HCT116 (cell line): ENCODE measurements at regions not wholly inside any gene's neighbourhood (a gene's known extent, or its start where the extent isn't known, plus 50 kb on each side); places are given as distances from the start of the nearest gene placed in this dataset.

ENCODE experiments used
- ATAC-seq: fragments of 200-7000 bp; cut with Tn5 transposase; 2 replicates; pipeline ENCODE4 v1.9.1; 2020; ENCODE audit warnings: mild to moderate bottlenecking, moderate library complexity
- BruUV-seq: library from RNA; stranded (reverse); fragments of 400-500 nt; replicated peaks from 2 replicates; lab custom pipeline; 2021; lab: Mats Ljungman, UMichigan
- CTCF ChIA-PET: fragments of 300-600 bp; sonication (Branson Sonifier 250); formaldehyde crosslinking; loops from one replicate; lab custom pipeline; 2021; ENCODE audit warnings: antibody characterized with exemption; lab: Charles Lee
- POLR2A ChIA-PET: fragments of 300-600, 350-600 bp; sonication (Branson Sonifier 250); formaldehyde crosslinking; loops from one replicate; lab custom pipeline; 2021; ENCODE audit warnings: antibody characterized with exemption; lab: Charles Lee
- RAD21 ChIA-PET, 2 experiments: fragments of 300-600 bp; sonication (Branson Sonifier 250); formaldehyde crosslinking; loops; one replicate each; lab custom pipeline; 2023; ENCODE audit warnings: low total read pairs in 2 of 2; ENCODE audit not compliant: uncharacterized antibody in 2 of 2, unreplicated experiment in 2 of 2, low non-redundant PET in 1 of 2; lab: Charles Lee
- DNase-seq: peaks from one replicate; pipeline ENCODE4 v3.0.0-alpha.2; 2010; ENCODE audit warnings: low read depth, low spot score
- H2AFZ ChIP-seq: fragments of 200-600 bp; shearing (Covaris generic), sonication (generic); 2 replicates; pipeline ENCODE4 v1.6.1; 2017; ENCODE audit warnings: low read depth, mixed run types, mixed read lengths, antibody characterized with exemption, low read length; ENCODE audit not compliant: poor library complexity, severe bottlenecking
- H3K27ac ChIP-seq: 2 replicates; pipeline ENCODE4 v1.5.1; 2012; ENCODE audit warnings: low read depth, low read length
- H3K27me3 ChIP-seq: fragments of 200-600 bp; sonication (generic); 2 replicates; pipeline ENCODE4 v1.6.1; 2016; ENCODE audit warnings: mixed run types, low read length, mixed read lengths; ENCODE audit not compliant: insufficient read depth
- H3K36me3 ChIP-seq, 2 experiments: fragments of 200-500 bp in 1 of 2; fragments of 200-600 bp in 1 of 2; sonication (Bioruptor generic) in 1 of 2; sonication (generic) in 1 of 2; 2 replicates each; pipeline versions ENCODE4 v1.5.1 to v1.6.1; 2014 to 2016; ENCODE audit warnings: low read length in 2 of 2, inconsistent platforms in 1 of 2, mixed read lengths in 1 of 2, mixed run types in 1 of 2; ENCODE audit not compliant: insufficient read depth in 2 of 2, control insufficient read depth in 1 of 2
- H3K4me1 ChIP-seq, 2 experiments: fragments of 200-600 bp in 1 of 2; sonication (generic) in 1 of 2; 2 replicates each; pipeline versions ENCODE4 v1.5.1 to v1.6.1; 2012 to 2017; ENCODE audit warnings: low read length in 2 of 2, inconsistent platforms in 1 of 2, mild to moderate bottlenecking in 1 of 2, mixed read lengths in 1 of 2, mixed run types in 1 of 2, moderate library complexity in 1 of 2; ENCODE audit not compliant: insufficient read depth in 2 of 2, control insufficient read depth in 1 of 2
- H3K4me2 ChIP-seq: fragments of 200-600 bp; sonication (generic); 2 replicates; pipeline ENCODE4 v1.6.1; 2017; ENCODE audit warnings: mixed run types, low read length, mixed read lengths
- H3K4me3 ChIP-seq, 2 experiments: fragments of 200-600 bp in 1 of 2; sonication (generic) in 1 of 2; replicated peaks in 1 of 2; 2 replicates each; pipeline ENCODE4 v1.5.1; 2011 to 2016; ENCODE audit warnings: low read length in 2 of 2, control low read depth in 1 of 2, low read depth in 1 of 2, mild to moderate bottlenecking in 1 of 2, mixed read lengths in 1 of 2, mixed run types in 1 of 2
- H3K79me2 ChIP-seq: fragments of 200-600 bp; sonication (generic); 2 replicates; pipeline ENCODE4 v1.6.1; 2017; ENCODE audit warnings: mild to moderate bottlenecking, mixed run types, low read length, moderate library complexity, mixed read lengths; ENCODE audit not compliant: insufficient read depth
- H3K9ac ChIP-seq: fragments of 200-600 bp; sonication (generic); 2 replicates; pipeline ENCODE4 v1.6.1; 2016; ENCODE audit warnings: low read length, mixed read lengths
- H3K9me2 ChIP-seq: fragments of 200-600 bp; sonication (generic), shearing (Covaris generic); 2 replicates; pipeline ENCODE4 v1.6.1; 2017; ENCODE audit warnings: mixed run types, mild to moderate bottlenecking, moderate library complexity; ENCODE audit not compliant: insufficient read depth
- H3K9me3 ChIP-seq, 2 experiments: fragments of 200-500 bp in 1 of 2; fragments of 200-600 bp in 1 of 2; sonication (Bioruptor generic) in 1 of 2; sonication (generic) in 1 of 2; 2 replicates each; pipeline ENCODE4 v1.6.1; 2014 to 2017; ENCODE audit warnings: low read length in 2 of 2, mixed read lengths in 2 of 2, inconsistent platforms in 1 of 2, low read depth in 1 of 2, mild to moderate bottlenecking in 1 of 2, mixed run types in 1 of 2, moderate library complexity in 1 of 2; ENCODE audit not compliant: control insufficient read depth in 1 of 2, insufficient read depth in 1 of 2
- H4K20me1 ChIP-seq: fragments of 200-600 bp; sonication (generic), shearing (Covaris generic); 2 replicates; pipeline ENCODE4 v1.6.1; 2017; ENCODE audit warnings: mixed run types, mild to moderate bottlenecking, moderate library complexity; ENCODE audit not compliant: insufficient read depth
- CBX3 ChIP-seq: IDR thresholded peaks from 2 replicates; pipeline ENCODE4 v1.6.1; 2012; ENCODE audit warnings: low read depth
- CEBPB ChIP-seq: IDR thresholded peaks from 2 replicates; pipeline ENCODE4 v1.6.1; 2012; ENCODE audit warnings: low read depth
- EGR1 ChIP-seq: IDR thresholded peaks from 2 replicates; pipeline ENCODE4 v1.6.1; 2012; ENCODE audit warnings: low read depth
- ELF1 ChIP-seq: IDR thresholded peaks from 2 replicates; pipeline ENCODE4 v1.6.1; 2012; ENCODE audit warnings: low read depth, borderline replicate concordance
- FOSL1 ChIP-seq: IDR thresholded peaks from 2 replicates; pipeline ENCODE4 v1.6.1; 2012; ENCODE audit warnings: low read depth
- JUND ChIP-seq: IDR thresholded peaks from 2 replicates; pipeline ENCODE4 v1.6.1; 2012
- POLR2A ChIP-seq: IDR thresholded peaks from 2 replicates; pipeline ENCODE4 v1.7.0; 2011; ENCODE audit warnings: borderline replicate concordance; ENCODE audit not compliant: insufficient read depth, insufficient read length; ENCODE audit errors: extremely low read depth
- POLR2AphosphoS5 ChIP-seq: IDR thresholded peaks from 2 replicates; pipeline ENCODE4 v1.6.1; 2011; ENCODE audit warnings: mild to moderate bottlenecking, low read depth, low read length, moderate library complexity
- RAD21 ChIP-seq: IDR thresholded peaks from 2 replicates; pipeline ENCODE4 v1.6.1; 2012; ENCODE audit warnings: low read depth, mild to moderate bottlenecking
- SP1 ChIP-seq: IDR thresholded peaks from 2 replicates; pipeline ENCODE4 v1.6.1; 2012; ENCODE audit warnings: low read depth
- TCF7L2 ChIP-seq: IDR thresholded peaks from 2 replicates; pipeline ENCODE4 v1.7.0; 2011; ENCODE audit warnings: borderline replicate concordance, inconsistent platforms; ENCODE audit not compliant: insufficient read depth, insufficient read length; ENCODE audit errors: extremely low read depth
- YY1 ChIP-seq: IDR thresholded peaks from 2 replicates; pipeline ENCODE4 v1.6.1; 2011; ENCODE audit warnings: low read length, low read depth, moderate library complexity, mild to moderate bottlenecking; ENCODE audit not compliant: insufficient replicate concordance; ENCODE audit errors: extremely low read depth
- ZFX ChIP-seq: fragments of 450-650 bp; IDR thresholded peaks from 2 replicates; pipeline ENCODE4 v1.6.1; 2017
- ZNF274 ChIP-seq: fragments of 200-500 bp; sonication (Bioruptor generic); IDR thresholded peaks from 2 replicates; pipeline ENCODE4 v1.6.1; 2014; ENCODE audit warnings: mild to moderate bottlenecking, low read depth, low read length, inconsistent platforms
- intact Hi-C: fragments of 100-400 bp; cut with micrococcal nuclease; formaldehyde crosslinking; loops from 2 replicates; pipeline ENCODE4 v1.10.0; 2022
- TF ChIP-seq, protein P1 (sequence below), 3 experiments: fragments of 200-600 bp in 1 of 3; sonication (generic) in 1 of 3; IDR thresholded peaks in 2 of 3; conservative IDR thresholded peaks in 1 of 3; 2 replicates each; pipeline ENCODE4 v1.5.1; 2012 to 2017; ENCODE audit warnings: low read depth in 2 of 3, low read length in 2 of 3, antibody characterized with exemption in 1 of 3, borderline replicate concordance in 1 of 3, control low read depth in 1 of 3, mild to moderate bottlenecking in 1 of 3, mixed read lengths in 1 of 3, mixed run types in 1 of 3, moderate library complexity in 1 of 3; ENCODE audit not compliant: insufficient read depth in 1 of 3
- TF ChIP-seq, protein P2 (sequence below): IDR thresholded peaks from 2 replicates; pipeline ENCODE4 v1.6.1; 2012
- TF ChIP-seq, protein P3 (sequence below): IDR thresholded peaks from 2 replicates; pipeline ENCODE4 v1.6.1; 2011; ENCODE audit warnings: mild to moderate bottlenecking, low read length, moderate library complexity; ENCODE audit not compliant: insufficient replicate concordance; ENCODE audit errors: extremely low read depth

DNA sequence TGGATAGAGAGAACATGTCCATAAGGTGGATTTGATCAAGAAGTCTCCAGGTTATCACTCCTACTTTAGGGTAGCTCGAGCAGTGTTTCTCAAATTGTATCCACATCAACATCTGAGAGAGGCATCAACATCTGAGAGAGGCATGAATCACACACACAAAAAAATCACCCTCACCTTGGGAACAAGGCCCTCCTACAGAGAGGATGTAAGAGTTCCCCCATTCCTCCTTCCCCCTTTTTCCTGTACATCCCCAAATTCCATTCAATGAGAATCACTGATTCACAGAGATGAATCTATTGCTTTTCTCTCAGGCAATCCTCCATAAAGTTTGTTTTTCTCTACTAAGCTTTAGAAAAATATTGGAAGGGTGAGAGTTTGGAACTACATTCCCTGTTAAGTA, 233.4 kb upstream of the CDH6 start:
- H2AFZ ChIP-seq: no peak overlapping the region
- CTCF ChIA-PET: no interaction called here
- H3K36me3 ChIP-seq: no peaks in the 10 kb centered on the region
- no peak overlapping the region for H3K27ac ChIP-seq
- RAD21 ChIA-PET: no interaction called here
- intact Hi-C loops: no loop called here
- BruUV-seq: no TSS peak
- no peaks in the 10 kb centered on the region for H4K20me1 ChIP-seq
- H3K9ac ChIP-seq: no peak overlapping the region
- no peak for ATAC-seq
- H3K4me2 ChIP-seq: no peak overlapping the region
- POLR2A ChIA-PET: no interaction called here
- no peaks in the 10 kb centered on the region for H3K79me2 ChIP-seq
- TF ChIP-seq YY1: no peak
- TF ChIP-seq, protein P1, sequence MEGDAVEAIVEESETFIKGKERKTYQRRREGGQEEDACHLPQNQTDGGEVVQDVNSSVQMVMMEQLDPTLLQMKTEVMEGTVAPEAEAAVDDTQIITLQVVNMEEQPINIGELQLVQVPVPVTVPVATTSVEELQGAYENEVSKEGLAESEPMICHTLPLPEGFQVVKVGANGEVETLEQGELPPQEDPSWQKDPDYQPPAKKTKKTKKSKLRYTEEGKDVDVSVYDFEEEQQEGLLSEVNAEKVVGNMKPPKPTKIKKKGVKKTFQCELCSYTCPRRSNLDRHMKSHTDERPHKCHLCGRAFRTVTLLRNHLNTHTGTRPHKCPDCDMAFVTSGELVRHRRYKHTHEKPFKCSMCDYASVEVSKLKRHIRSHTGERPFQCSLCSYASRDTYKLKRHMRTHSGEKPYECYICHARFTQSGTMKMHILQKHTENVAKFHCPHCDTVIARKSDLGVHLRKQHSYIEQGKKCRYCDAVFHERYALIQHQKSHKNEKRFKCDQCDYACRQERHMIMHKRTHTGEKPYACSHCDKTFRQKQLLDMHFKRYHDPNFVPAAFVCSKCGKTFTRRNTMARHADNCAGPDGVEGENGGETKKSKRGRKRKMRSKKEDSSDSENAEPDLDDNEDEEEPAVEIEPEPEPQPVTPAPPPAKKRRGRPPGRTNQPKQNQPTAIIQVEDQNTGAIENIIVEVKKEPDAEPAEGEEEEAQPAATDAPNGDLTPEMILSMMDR (IDR thresholded peaks at IDR 0.05 in 2 of 3, conservative IDR thresholded peaks at IDR 0.05 in 1 of 3; ENCODE audit: borderline replicate concordance in 1 of 3, insufficient read depth in 1 of 3, low read depth in 2 of 3, low read length in 2 of 3): no peak
- TF ChIP-seq ELF1: no peak
- TF ChIP-seq, protein P2, sequence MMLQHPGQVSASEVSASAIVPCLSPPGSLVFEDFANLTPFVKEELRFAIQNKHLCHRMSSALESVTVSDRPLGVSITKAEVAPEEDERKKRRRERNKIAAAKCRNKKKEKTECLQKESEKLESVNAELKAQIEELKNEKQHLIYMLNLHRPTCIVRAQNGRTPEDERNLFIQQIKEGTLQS: no peak
- no peak for TF ChIP-seq CBX3
- TF ChIP-seq RAD21: no peak
- no peak for TF ChIP-seq POLR2AphosphoS5
- no peak for TF ChIP-seq JUND
- no peak for TF ChIP-seq SP1
- no peak for TF ChIP-seq ZNF274
- no peak for TF ChIP-seq TCF7L2
- no peak for TF ChIP-seq EGR1
- no peak for TF ChIP-seq POLR2A
- no peak for TF ChIP-seq CEBPB
- TF ChIP-seq FOSL1: no peak
- TF ChIP-seq, protein P3, sequence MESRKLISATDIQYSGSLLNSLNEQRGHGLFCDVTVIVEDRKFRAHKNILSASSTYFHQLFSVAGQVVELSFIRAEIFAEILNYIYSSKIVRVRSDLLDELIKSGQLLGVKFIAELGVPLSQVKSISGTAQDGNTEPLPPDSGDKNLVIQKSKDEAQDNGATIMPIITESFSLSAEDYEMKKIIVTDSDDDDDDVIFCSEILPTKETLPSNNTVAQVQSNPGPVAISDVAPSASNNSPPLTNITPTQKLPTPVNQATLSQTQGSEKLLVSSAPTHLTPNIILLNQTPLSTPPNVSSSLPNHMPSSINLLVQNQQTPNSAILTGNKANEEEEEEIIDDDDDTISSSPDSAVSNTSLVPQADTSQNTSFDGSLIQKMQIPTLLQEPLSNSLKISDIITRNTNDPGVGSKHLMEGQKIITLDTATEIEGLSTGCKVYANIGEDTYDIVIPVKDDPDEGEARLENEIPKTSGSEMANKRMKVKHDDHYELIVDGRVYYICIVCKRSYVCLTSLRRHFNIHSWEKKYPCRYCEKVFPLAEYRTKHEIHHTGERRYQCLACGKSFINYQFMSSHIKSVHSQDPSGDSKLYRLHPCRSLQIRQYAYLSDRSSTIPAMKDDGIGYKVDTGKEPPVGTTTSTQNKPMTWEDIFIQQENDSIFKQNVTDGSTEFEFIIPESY: no peak
- TF ChIP-seq ZFX: no peak
- TF ChIP-seq, all 23 proteins: peak for 0
- Histone ChIP-seq H3K4me1 (no peaks in the 10 kb centered on the region), H3K4me3 (no peak overlapping the region), H3K9me3 (peaks cover 11 to 34% of the 10 kb centered on the region in 2 experiments; a peak in 2 of 4 replicates), H3K27me3 (no peaks in the 10 kb centered on the region), H3K9me2 (no peaks in the 10 kb centered on the region)
- no peak for DNase-seq
